H1 (cell line): ENCODE measurements at regions not wholly inside any gene's neighbourhood (a gene's known extent, or its start where the extent isn't known, plus 50 kb on each side); places are given as distances from the start of the nearest gene placed in this dataset.

Experiments
- CTCF ChIA-PET: fragments of 300-600 bp; sonication (Branson Sonifier 250); formaldehyde crosslinking; loops from one replicate; lab custom pipeline; 2021; ENCODE audit not compliant: partially characterized antibody; lab: Charles Lee
- POLR2A ChIA-PET: fragments of 300-600 bp; sonication (Branson Sonifier 250); formaldehyde crosslinking; loops from one replicate; lab custom pipeline; 2021; ENCODE audit warnings: inconsistent platforms; ENCODE audit not compliant: partially characterized antibody; lab: Charles Lee
- DNase-seq, 2 experiments: peaks; one replicate each; pipeline versions ENCODE4 v3.0.0 to v3.0.0-alpha.2; 2010 to 2022; ENCODE audit warnings: low spot score in 2 of 2, low read depth in 1 of 2, mixed read lengths in 1 of 2
- FAIRE-seq: peaks from 2 replicates; lab custom pipeline; 2011; peaks lifted over from hg19 to GRCh38; lab: Jason Lieb, UNC
- H2AFZ ChIP-seq: 2 replicates; pipeline ENCODE4 v1.8.1; 2012; ENCODE audit warnings: low read length, inconsistent platforms
- H2AK5ac ChIP-seq: 2 replicates; pipeline ENCODE4 v1.6.1; 2013; ENCODE audit warnings: low read depth, low read length
- H2BK120ac ChIP-seq: replicated peaks from 2 replicates; pipeline ENCODE3; 2013; ENCODE audit warnings: low read depth, low read length, inconsistent platforms
- H2BK12ac ChIP-seq: 2 replicates; pipeline ENCODE4 v1.6.1; 2013; ENCODE audit warnings: low read depth, low read length
- H2BK15ac ChIP-seq: 2 replicates; pipeline ENCODE4 v1.6.1; 2013; ENCODE audit warnings: low read length
- H2BK20ac ChIP-seq: 2 replicates; pipeline ENCODE4 v1.6.1; 2013; ENCODE audit warnings: low read length
- H2BK5ac ChIP-seq: 2 replicates; pipeline ENCODE4 v1.6.1; 2013; ENCODE audit warnings: low read depth, low read length
- H3K14ac ChIP-seq: 2 replicates; pipeline ENCODE4 v1.6.1; 2013; ENCODE audit warnings: inconsistent platforms; ENCODE audit not compliant: insufficient read length
- H3K18ac ChIP-seq: 2 replicates; pipeline ENCODE4 v1.6.1; 2013; ENCODE audit warnings: low read length; ENCODE audit errors: extremely low read depth
- H3K23ac ChIP-seq: 2 replicates; pipeline ENCODE4 v1.6.1; 2013; ENCODE audit warnings: inconsistent platforms; ENCODE audit not compliant: insufficient read length
- H3K23me2 ChIP-seq: 2 replicates; pipeline ENCODE4 v1.6.1; 2013; ENCODE audit warnings: low read depth, low read length
- H3K27ac ChIP-seq: 2 replicates; pipeline ENCODE4 v1.6.1; 2011; ENCODE audit warnings: low read depth, low read length, inconsistent platforms
- H3K27me3 ChIP-seq, 4 experiments: replicated peaks in 1 of 4; 1 replicate in 1 of 4; 2 replicates in 3 of 4; pipeline versions ENCODE4 v1.6.1 to v1.8.1; 2011 to 2013; ENCODE audit warnings: low read length in 3 of 4, mild to moderate bottlenecking in 3 of 4, inconsistent platforms in 2 of 4, mixed read lengths in 2 of 4, moderate library complexity in 1 of 4; ENCODE audit not compliant: control insufficient read depth in 3 of 4, insufficient read depth in 3 of 4; ENCODE audit errors: extremely low read depth in 1 of 4
- H3K36me3 ChIP-seq, 4 experiments: 2 replicates each; pipeline versions ENCODE4 v1.6.1 to v1.8.1; 2011 to 2013; ENCODE audit warnings: mild to moderate bottlenecking in 4 of 4, low read length in 3 of 4, moderate library complexity in 2 of 4, control low read depth in 1 of 4, inconsistent platforms in 1 of 4; ENCODE audit not compliant: insufficient read depth in 4 of 4, control insufficient read depth in 2 of 4
- H3K4ac ChIP-seq: replicated peaks from 2 replicates; pipeline ENCODE3; 2013; ENCODE audit warnings: low read length, low read depth, mixed read lengths, inconsistent platforms; ENCODE audit not compliant: insufficient read length
- H3K4me1 ChIP-seq, 4 experiments: replicated peaks in 1 of 4; 1 replicate in 1 of 4; 2 replicates in 3 of 4; pipeline versions ENCODE4 v1.6.1 to v1.8.1; 2011 to 2013; ENCODE audit warnings: low read length in 3 of 4, inconsistent platforms in 2 of 4, mixed read lengths in 1 of 4; ENCODE audit not compliant: insufficient read depth in 4 of 4, control insufficient read depth in 3 of 4
- H3K4me2 ChIP-seq, 2 experiments: 2 replicates each; pipeline versions ENCODE4 v1.6.1 to v1.8.1; 2011 to 2013; ENCODE audit warnings: low read depth in 2 of 2, low read length in 2 of 2, control low read depth in 1 of 2, inconsistent platforms in 1 of 2, mild to moderate bottlenecking in 1 of 2; ENCODE audit not compliant: insufficient read depth in 1 of 2
- H3K4me3 ChIP-seq, 4 experiments: fragments of 200-600, 300-600 bp in 1 of 4; sonication (generic), shearing (Covaris generic), sonication (Bioruptor Twin) in 1 of 4; 2 replicates each; pipeline versions ENCODE4 v1.5.1 to v1.8.1; 2011 to 2016; ENCODE audit warnings: low read length in 4 of 4, low read depth in 3 of 4, control low read depth in 2 of 4, inconsistent platforms in 2 of 4, mild to moderate bottlenecking in 2 of 4, mixed read lengths in 1 of 4, moderate library complexity in 1 of 4; ENCODE audit not compliant: insufficient read depth in 2 of 4; ENCODE audit errors: extremely low read depth in 1 of 4
- H3K56ac ChIP-seq: replicated peaks from 2 replicates; pipeline ENCODE3; 2013; ENCODE audit warnings: low read depth, mild to moderate bottlenecking, mixed read lengths, low read length, inconsistent platforms; ENCODE audit not compliant: insufficient read length
- H3K79me1 ChIP-seq: 2 replicates; pipeline ENCODE4 v1.6.1; 2013; ENCODE audit warnings: low read depth, low read length, control low read depth
- H3K79me2 ChIP-seq, 2 experiments: 2 replicates each; pipeline versions ENCODE4 v1.6.1 to v1.8.1; 2012 to 2013; ENCODE audit warnings: low read length in 2 of 2, mild to moderate bottlenecking in 2 of 2, inconsistent platforms in 1 of 2; ENCODE audit not compliant: insufficient read depth in 2 of 2, control insufficient read depth in 1 of 2
- H3K9ac ChIP-seq, 4 experiments: replicated peaks in 1 of 4; 1 replicate in 1 of 4; 2 replicates in 3 of 4; pipeline versions ENCODE4 v1.6.1 to v1.8.1; 2011 to 2013; ENCODE audit warnings: low read depth in 3 of 4, low read length in 3 of 4, control low read depth in 2 of 4, mild to moderate bottlenecking in 2 of 4, moderate library complexity in 2 of 4, inconsistent platforms in 1 of 4; ENCODE audit errors: extremely low read depth in 1 of 4
- H3K9me3 ChIP-seq, 2 experiments: 2 replicates each; pipeline versions ENCODE4 v1.6.1 to v1.8.1; 2012 to 2013; ENCODE audit warnings: mild to moderate bottlenecking in 2 of 2, moderate library complexity in 2 of 2, control low read depth in 1 of 2, inconsistent platforms in 1 of 2, low read depth in 1 of 2, low read length in 1 of 2, mixed read lengths in 1 of 2; ENCODE audit not compliant: insufficient read depth in 2 of 2
- H4K20me1 ChIP-seq, 2 experiments: replicated peaks in 1 of 2; 2 replicates each; pipeline versions ENCODE3 to v1.8.1; 2011 to 2013; ENCODE audit warnings: inconsistent platforms in 2 of 2, low read length in 2 of 2, mild to moderate bottlenecking in 1 of 2; ENCODE audit not compliant: insufficient read depth in 2 of 2, control insufficient read depth in 1 of 2
- H4K5ac ChIP-seq: 2 replicates; pipeline ENCODE4 v1.6.1; 2013; ENCODE audit warnings: low read length, low read depth, mixed read lengths, inconsistent platforms; ENCODE audit not compliant: insufficient read length
- H4K8ac ChIP-seq: 2 replicates; pipeline ENCODE4 v1.8.0; 2013; ENCODE audit warnings: mild to moderate bottlenecking, moderate library complexity, low read length, inconsistent platforms; ENCODE audit not compliant: insufficient read depth; ENCODE audit errors: extremely low read depth
- H4K91ac ChIP-seq: replicated peaks from 2 replicates; pipeline ENCODE3; 2013; ENCODE audit warnings: low read length, mixed read lengths, inconsistent platforms; ENCODE audit not compliant: insufficient read length
- BACH1 ChIP-seq: IDR thresholded peaks from 2 replicates; pipeline ENCODE4 v1.6.1; 2012; ENCODE audit warnings: low read length, improper control_type of control experiment
- CEBPB ChIP-seq: IDR thresholded peaks from 2 replicates; pipeline ENCODE4 v1.6.1; 2012; ENCODE audit warnings: low read depth, low read length
- CHD2 ChIP-seq: IDR thresholded peaks from 2 replicates; pipeline ENCODE4 v1.6.1; 2012; ENCODE audit warnings: low read length, improper control_type of control experiment
- CREB1 ChIP-seq: IDR thresholded peaks from 2 replicates; pipeline ENCODE4 v1.6.1; 2012; ENCODE audit warnings: inconsistent platforms
- EGR1 ChIP-seq: IDR thresholded peaks from 2 replicates; pipeline ENCODE4 v1.6.1; 2011; ENCODE audit warnings: low read depth, low read length, borderline replicate concordance
- FOSL1 ChIP-seq: IDR thresholded peaks from 2 replicates; pipeline ENCODE4 v1.6.1; 2011; ENCODE audit warnings: mild to moderate bottlenecking, low read depth, low read length, moderate library complexity; ENCODE audit not compliant: insufficient read depth
- KDM1A ChIP-seq: fragments of 200-600, 300-600 bp; sonication (generic); IDR thresholded peaks from 2 replicates; pipeline ENCODE4 v1.7.1; 2016; ENCODE audit warnings: mild to moderate bottlenecking, low read length, borderline replicate concordance
- KDM5A ChIP-seq: fragments of 200-600 bp; IDR thresholded peaks from 2 replicates; pipeline ENCODE4 v1.7.1; 2012; ENCODE audit warnings: mild to moderate bottlenecking, low read length, inconsistent platforms, mixed read lengths
- POU5F1 ChIP-seq: IDR thresholded peaks from 2 replicates; pipeline ENCODE4 v1.6.1; 2011; ENCODE audit warnings: low read depth, mild to moderate bottlenecking, low read length, moderate library complexity
- RNF2 ChIP-seq: fragments of 200-900, 300-1000 bp; sonication (generic); IDR thresholded peaks from 2 replicates; pipeline ENCODE4 v1.7.1; 2016; ENCODE audit warnings: borderline replicate concordance, low read depth, mild to moderate bottlenecking, antibody characterized with exemption, low read length; ENCODE audit not compliant: poor library complexity, severe bottlenecking; ENCODE audit errors: missing control alignments
- SIN3A ChIP-seq, 2 experiments: IDR thresholded peaks in 1 of 2; conservative IDR thresholded peaks in 1 of 2; 2 replicates each; pipeline ENCODE4 v1.6.1; 2011 to 2012; ENCODE audit warnings: low read length in 2 of 2, improper control_type of control experiment in 1 of 2, low read depth in 1 of 2, mild to moderate bottlenecking in 1 of 2
- TCF12 ChIP-seq: IDR thresholded peaks from 2 replicates; pipeline ENCODE4 v1.6.1; 2011; ENCODE audit warnings: low read depth, mild to moderate bottlenecking, low read length
- WGBS, 2 experiments: shearing (Covaris generic) in 1 of 2; methylation state at CpG; one replicate each; pipeline versions ENCODE4 v1.1.6 to v1.1.7; 2013 to 2015; ENCODE audit warnings: low lambda C conversion rate in 2 of 2, mixed read lengths in 2 of 2, inconsistent platforms in 1 of 2, low coverage in 1 of 2, missing lambda C conversion rate in 1 of 2; ENCODE audit not compliant: insufficient replicate concordance in 2 of 2, insufficient coverage in 1 of 2, insufficient read length in 1 of 2; ENCODE audit errors: extremely low coverage in 1 of 2, missing lambda C conversion rate in 1 of 2; 5-methylcytosine and 5-hydroxymethylcytosine counted together
- TF ChIP-seq, protein P1 (sequence below): IDR thresholded peaks from 2 replicates; pipeline ENCODE4 v1.6.1; 2012; ENCODE audit warnings: inconsistent platforms

GRCh38 chr2:8575834-8576423, 105.9 kb upstream of the ID2 start:
- 95% methylated on average over 14 of the region's 14 CpGs; no CpG with 5 or more reads in 1 of the 2 experiments for WGBS, 2 experiments
- peak overlapping the region; percentile 98 for H2BK12ac ChIP-seq
- no peaks in the 10 kb centered on the region for H3K36me3 ChIP-seq
- peak overlapping the region in 1 of 4 experiments; percentile 31; a peak in 1 of 7 replicates for H3K9ac ChIP-seq
- no peak overlapping the region for H3K14ac ChIP-seq
- DNase-seq (no peak), FAIRE-seq (no peak)
- H3K4me3 ChIP-seq, result no peak overlapping the region
- peaks cover 0 to 23% (median 9%) of the 10 kb centered on the region in 4 experiments; a peak in 6 of 7 replicates for H3K4me1 ChIP-seq
- peaks cover 0 to 2% of the 10 kb centered on the region in 2 experiments for H4K20me1 ChIP-seq
- H2BK20ac ChIP-seq, result peak overlapping the region; percentile 75
- H3K23me2 ChIP-seq, result peaks cover 2% of the 10 kb centered on the region; the same call in 1 of the 2 replicates
- peak overlapping the region; percentile 99 for H2AK5ac ChIP-seq
- H4K8ac ChIP-seq, result no peak overlapping the region
- H2BK5ac ChIP-seq, result peak overlapping the region; percentile 56; the same call in 1 of the 2 replicates
- H2BK15ac ChIP-seq, result peak overlapping the region; percentile 100
- no peaks in the 10 kb centered on the region for H3K79me1 ChIP-seq
- peaks cover 0 to 1% (median 0%) of the 10 kb centered on the region in 4 experiments; a peak in 1 of 7 replicates for H3K27me3 ChIP-seq
- H3K27ac ChIP-seq, result no peak overlapping the region
- H3K18ac ChIP-seq, result no peak overlapping the region; the same call in 1 of the 2 replicates
- H4K91ac ChIP-seq, result peak overlapping the region; percentile 59
- ChIA-PET POLR2A (interaction anchor here (0.5 to 2.4 kb wide), 2 partner anchors 94 to 106 kb away, joined by 3 to 11 read pairs; partner anchors contain the start of gene ID2), CTCF (interaction anchor here (1.5 to 2.7 kb wide), 2 partner anchors 8 to 16 kb away, joined by 5 to 11 read pairs; no protein-coding TSS in a partner anchor)
- H3K23ac ChIP-seq, result no peak overlapping the region
- no peak overlapping the region for H3K56ac ChIP-seq
- H2AFZ ChIP-seq, result no peak overlapping the region
- H2BK120ac ChIP-seq, result no peak overlapping the region
- H3K79me2 ChIP-seq, result no peaks in the 10 kb centered on the region
- H4K5ac ChIP-seq, result no peak overlapping the region
- H3K4me2 ChIP-seq, result no peak overlapping the region
- H3K9me3 ChIP-seq, result no peaks in the 10 kb centered on the region
- H3K4ac ChIP-seq, result peak overlapping the region; percentile 76
- no peak for TF ChIP-seq KDM1A
- no peak for TF ChIP-seq TCF12
- TF ChIP-seq, protein P1, sequence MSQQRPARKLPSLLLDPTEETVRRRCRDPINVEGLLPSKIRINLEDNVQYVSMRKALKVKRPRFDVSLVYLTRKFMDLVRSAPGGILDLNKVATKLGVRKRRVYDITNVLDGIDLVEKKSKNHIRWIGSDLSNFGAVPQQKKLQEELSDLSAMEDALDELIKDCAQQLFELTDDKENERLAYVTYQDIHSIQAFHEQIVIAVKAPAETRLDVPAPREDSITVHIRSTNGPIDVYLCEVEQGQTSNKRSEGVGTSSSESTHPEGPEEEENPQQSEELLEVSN, result no peak
- TF ChIP-seq KDM5A, result no peak
- no peak for TF ChIP-seq POU5F1
- no peak for TF ChIP-seq CEBPB
- TF ChIP-seq CREB1, result no peak
- no peak for TF ChIP-seq CHD2
- no peak for TF ChIP-seq FOSL1
- TF ChIP-seq SIN3A (conservative IDR thresholded peaks at IDR 0.05 in 1 of 2, IDR thresholded peaks at IDR 0.05 in 1 of 2; ENCODE audit: low read depth in 1 of 2, low read length in 2 of 2), result no peak
- TF ChIP-seq EGR1, result no peak
- TF ChIP-seq RNF2, result no peak
- no peak for TF ChIP-seq BACH1
